ENCODE measurements at regions not wholly inside any gene's neighbourhood (a gene's known extent, or its start where the extent isn't known, plus 50 kb on each side); places are given as distances from the start of the nearest gene placed in this dataset.
"Not testable (repeated sequence)": the region's sequence is repeated elsewhere in the genome, so short reads cannot be mapped to it uniquely, and the experiment has no call there.

GRCh38 chr21:28532446-28532845 lies 460.2 kb downstream of the LTN1 start:
- DNase-seq (ENCODE audit: low read depth in 3 of 3): no peak

GRCh38 chr21:28523367-28523766 lies 469.3 kb downstream of the LTN1 start:
- DNase-seq (ENCODE audit: low read depth in 3 of 3): no peak

GRCh38 chr21:28522014-28522799 lies 470.5 kb downstream of the LTN1 start:
- DNase-seq (ENCODE audit: low read depth in 3 of 3): no peak

- no peak for DNase-seq (ENCODE audit: low read depth in 3 of 3)
These were observed 474.0 kb downstream of the LTN1 start for GRCh38 chr21:28518630-28519029.

GRCh38 chr21:28516991-28517592 lies 475.6 kb downstream of the LTN1 start:
- DNase-seq (ENCODE audit: low read depth in 3 of 3): peak; percentile 28 to 45 (median 34)

- no peak for DNase-seq (ENCODE audit: low read depth in 3 of 3)
These were observed 476.7 kb downstream of the LTN1 start for GRCh38 chr21:28516021-28516420.

GRCh38 chr21:28513428-28513827 lies 479.2 kb downstream of the LTN1 start:
- DNase-seq (ENCODE audit: low read depth in 3 of 3): no peak

- no peak for DNase-seq (ENCODE audit: low read depth in 3 of 3)
These were observed 483.6 kb downstream of the LTN1 start for GRCh38 chr21:28509031-28509430.

GRCh38 chr21:28508126-28508525 lies 484.6 kb downstream of the LTN1 start:
- no peak for DNase-seq (ENCODE audit: low read depth in 3 of 3)

- no peak for DNase-seq (ENCODE audit: low read depth in 3 of 3)
These were observed 496.2 kb downstream of the LTN1 start for GRCh38 chr21:28496517-28496916.

- no peak for DNase-seq (ENCODE audit: low read depth in 3 of 3)
These were observed 500.6 kb downstream of the LTN1 start for GRCh38 chr21:28492127-28492526.

- no peak for DNase-seq (ENCODE audit: low read depth in 3 of 3)
These were observed 502.8 kb downstream of the LTN1 start for GRCh38 chr21:28489821-28490350.

- no peak for DNase-seq (ENCODE audit: low read depth in 3 of 3)
These were observed 503.5 kb downstream of the LTN1 start for GRCh38 chr21:28489162-28489561.

- no peak for DNase-seq (ENCODE audit: low read depth in 3 of 3)
These were observed 505.1 kb downstream of the LTN1 start for GRCh38 chr21:28487455-28488070.

- DNase-seq (ENCODE audit: low read depth in 3 of 3): no peak
These were observed 507.2 kb downstream of the LTN1 start for GRCh38 chr21:28485301-28486022.

GRCh38 chr21:28483301-28484035 lies 509.2 kb downstream of the LTN1 start:
- DNase-seq (ENCODE audit: low read depth in 3 of 3): no peak

GRCh38 chr21:28482657-28483056 lies 510.0 kb downstream of the LTN1 start:
- no peak for DNase-seq (ENCODE audit: low read depth in 3 of 3)

GRCh38 chr21:28480470-28480869 lies 512.2 kb downstream of the LTN1 start:
- no peak for DNase-seq (ENCODE audit: low read depth in 3 of 3)

GRCh38 chr21:28473530-28474220 lies 519.0 kb downstream of the LTN1 start:
- no peak for DNase-seq (ENCODE audit: low read depth in 3 of 3)

- not testable (repeated sequence) for DNase-seq (ENCODE audit: low read depth in 3 of 3)
These were observed 520.1 kb downstream of the LTN1 start for GRCh38 chr21:28472543-28472942.

GRCh38 chr21:28464988-28465387 lies 527.7 kb downstream of the LTN1 start:
- DNase-seq (ENCODE audit: low read depth in 3 of 3): no peak

All from stimulated activated CD4-positive, alpha-beta T cell treated with anti-CD3 and anti-CD28 coated beads, TNF-alpha, amount 100 ng/mL, for 48 hours (primary cell).